ENCODE measurements at regions not wholly inside any gene's neighbourhood (a gene's known extent, or its start where the extent isn't known, plus 50 kb on each side); places are given as distances from the start of the nearest gene placed in this dataset.

DNA sequence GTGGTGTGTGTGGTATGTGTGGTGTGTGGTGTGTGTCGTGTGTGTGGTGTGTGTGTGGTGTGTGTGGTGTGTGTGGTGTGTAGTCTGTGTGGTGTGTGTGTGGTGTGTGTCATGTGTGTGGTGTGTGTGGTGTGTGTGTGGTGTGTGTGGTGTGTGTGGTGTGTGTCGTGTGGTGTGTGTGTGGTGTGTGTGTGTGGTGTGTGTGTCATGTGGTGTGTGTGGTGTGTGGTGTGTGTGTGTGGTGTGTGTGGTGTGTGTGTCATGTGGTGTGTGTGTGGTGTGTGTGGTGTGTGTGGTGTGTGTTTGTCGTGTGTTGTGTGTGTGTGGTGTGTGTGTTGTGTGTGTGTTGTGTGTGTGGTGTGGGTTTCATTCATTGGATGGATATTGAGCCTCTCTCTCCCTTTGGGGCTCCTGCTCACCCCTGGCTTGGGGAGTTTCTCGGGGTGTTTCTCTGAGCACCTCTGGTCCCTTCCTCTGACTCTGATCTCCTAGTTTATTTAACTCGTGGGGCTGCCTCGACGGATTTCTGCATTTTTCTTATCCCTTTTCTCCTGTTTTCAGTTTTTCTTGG is 145.8 kb downstream of the DNAJB6 start:
- no peak for DNase-seq

DNA sequence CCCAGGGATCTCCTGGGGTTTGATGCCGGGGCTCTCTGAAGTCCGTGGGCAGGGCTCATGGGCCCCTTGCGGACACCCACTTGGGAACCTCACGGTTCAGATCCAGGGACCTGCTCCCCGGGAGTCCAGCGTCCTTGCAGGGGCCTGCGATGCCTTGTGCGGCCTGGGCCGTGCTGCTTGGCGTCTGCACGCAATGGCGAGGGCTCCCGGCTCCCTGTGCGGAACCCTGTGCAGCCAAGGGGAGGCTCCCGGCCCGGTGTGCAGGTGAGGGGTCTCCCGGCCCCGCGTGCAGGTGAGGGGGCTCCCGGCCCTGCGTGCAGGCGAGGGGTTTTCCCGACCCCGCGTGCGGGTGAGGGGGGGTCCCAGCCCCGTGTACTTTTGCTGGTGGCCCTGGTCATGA is 146.7 kb downstream of the DNAJB6 start:
- DNase-seq: no peak

DNA sequence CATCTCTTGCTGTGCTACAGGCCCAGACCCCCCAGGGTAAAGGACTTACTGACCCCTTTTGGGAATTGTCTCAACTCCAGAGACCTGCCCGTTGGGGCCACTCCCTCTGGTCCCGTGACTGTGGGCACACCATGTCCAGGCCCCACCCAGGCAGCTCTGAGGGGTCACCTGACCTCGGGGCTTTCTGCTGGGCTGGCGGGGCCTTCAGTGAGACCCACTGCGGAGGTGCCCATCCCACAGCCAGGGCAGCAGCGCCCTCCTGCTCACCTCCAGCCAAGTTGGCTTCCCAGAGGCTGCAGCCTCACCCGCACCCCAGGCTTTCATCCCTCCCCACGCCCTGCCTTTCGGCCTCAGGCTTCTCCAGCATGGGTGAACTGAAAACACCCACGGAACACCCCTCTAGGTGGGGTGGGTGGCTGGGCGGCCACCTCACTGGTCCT is 147.2 kb downstream of the DNAJB6 start:
- no peak for DNase-seq

DNA sequence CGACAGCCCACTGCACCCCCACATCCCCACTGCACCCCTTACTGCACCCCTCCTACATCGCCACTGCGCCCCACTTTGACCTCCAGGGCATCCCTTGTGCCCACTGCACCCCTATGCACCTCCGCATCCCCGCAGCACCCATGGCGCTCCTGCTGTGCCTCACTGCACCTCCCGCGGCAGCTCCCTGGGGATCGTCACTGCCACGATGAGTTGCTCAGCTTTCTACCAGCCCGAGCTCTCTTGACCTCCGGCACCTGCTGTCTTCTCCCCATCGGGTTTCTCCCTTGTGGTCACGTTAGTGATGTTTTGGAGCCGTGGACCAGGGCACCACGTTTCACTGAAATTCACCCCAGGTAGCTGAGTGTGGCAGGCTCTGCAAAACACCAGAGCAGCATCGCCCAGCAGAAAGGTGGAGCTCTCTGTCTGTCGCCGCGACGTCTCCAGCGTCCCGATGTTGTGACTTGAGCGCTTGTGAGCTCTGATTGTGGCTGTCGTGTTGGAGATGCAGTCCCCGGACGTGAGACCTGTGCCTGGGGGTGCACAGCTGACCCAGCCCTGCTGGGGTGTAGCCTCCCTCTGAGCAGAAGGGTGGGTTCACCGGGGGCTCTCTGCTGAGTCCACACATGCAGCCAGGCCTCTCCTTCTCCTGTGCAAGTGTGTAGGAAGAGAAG is 147.7 kb downstream of the DNAJB6 start:
- no peak for DNase-seq

DNA sequence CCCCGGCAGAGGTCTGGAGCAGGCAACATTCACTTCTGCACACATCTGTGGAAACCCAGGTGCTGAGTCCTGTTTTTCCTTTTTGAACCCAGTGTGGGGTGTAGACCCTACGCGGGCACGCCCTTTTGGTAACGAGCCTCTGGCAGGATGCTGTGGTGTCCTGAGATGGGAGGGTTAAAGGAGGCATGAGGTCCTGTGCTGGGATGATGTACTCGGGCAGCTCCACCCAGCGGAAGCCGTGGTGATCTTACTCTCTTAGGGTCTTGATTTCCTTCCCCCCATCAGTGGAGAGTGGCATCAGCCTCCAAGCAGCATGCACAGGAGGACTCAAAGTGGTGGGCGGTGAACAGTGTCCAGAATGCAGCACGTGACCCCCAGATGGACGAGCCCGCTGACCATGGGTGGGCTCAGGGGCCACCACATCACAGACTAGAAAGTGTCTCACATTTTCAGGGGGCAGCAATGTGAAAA is 148.6 kb downstream of the DNAJB6 start:
- DNase-seq: no peak

DNA sequence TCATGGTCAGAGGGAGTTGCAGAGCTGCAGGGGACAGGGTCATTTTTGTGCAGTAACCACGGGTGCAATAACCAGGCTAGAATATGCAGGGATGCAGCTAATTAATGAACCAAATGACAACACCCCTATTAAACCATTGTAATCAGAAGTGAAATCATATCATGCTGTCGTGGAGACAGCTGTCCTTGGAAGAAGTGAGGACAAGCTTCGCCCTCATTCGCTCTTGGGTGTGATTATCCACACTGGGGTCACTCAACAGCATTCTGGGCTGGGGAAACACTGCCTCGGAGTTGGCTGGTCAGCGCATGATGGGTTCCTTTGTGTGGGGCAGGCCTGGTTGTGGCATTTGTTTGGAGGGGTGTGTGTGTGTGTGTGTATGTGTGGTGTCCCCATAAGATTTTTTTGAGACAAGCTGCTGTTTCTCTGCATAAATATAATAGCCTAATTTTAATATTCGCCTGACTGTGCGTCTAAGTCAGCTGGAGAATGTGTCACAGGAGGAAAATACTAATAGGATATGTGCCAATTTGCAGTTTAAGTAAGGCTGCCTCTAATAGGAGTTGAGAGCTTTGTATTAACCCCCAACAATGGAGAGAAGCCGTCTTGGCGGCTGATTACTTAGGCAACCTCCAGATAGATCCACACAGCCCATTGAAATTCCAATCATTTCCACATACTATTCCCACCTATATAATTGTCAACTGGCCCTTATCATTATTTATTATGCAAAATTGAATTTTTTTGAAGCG is 149.4 kb downstream of the DNAJB6 start:
- no peak for DNase-seq

DNA sequence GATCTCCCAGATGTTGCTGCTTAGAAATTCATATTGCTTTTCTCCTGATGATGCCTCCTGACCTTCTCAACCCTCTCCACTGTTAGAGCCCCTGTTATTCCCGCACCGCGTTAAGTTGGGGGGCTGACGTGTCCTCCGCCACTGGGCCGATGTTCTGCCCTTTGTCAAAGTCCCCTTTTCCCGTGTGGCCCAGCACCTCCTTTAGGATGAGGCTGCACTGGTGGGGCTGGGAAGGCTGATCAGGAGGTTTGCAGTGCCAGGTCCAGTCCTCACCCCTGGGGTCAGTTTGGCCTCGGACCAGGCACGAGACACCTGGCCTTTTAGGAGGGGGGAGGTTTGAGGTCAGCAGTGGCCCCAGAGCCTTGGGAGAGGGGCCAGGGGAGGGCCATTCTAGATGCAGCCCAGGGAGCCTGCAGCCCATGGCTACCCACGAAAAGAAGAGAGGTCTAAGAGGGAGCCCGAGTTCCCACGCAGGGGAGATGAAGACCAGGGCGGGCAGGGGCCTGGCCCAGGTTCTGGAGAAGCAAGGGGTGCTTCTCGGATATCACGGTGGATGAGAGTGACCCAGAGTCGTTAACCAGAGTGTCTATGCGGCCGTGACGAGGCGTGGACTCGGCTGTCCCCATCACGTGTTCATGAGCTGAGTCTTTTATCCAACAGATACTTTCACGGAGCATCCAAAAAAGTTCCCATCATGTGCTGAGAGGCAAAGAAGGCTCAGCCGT is 150.4 kb downstream of the DNAJB6 start:
- DNase-seq: no peak

DNA sequence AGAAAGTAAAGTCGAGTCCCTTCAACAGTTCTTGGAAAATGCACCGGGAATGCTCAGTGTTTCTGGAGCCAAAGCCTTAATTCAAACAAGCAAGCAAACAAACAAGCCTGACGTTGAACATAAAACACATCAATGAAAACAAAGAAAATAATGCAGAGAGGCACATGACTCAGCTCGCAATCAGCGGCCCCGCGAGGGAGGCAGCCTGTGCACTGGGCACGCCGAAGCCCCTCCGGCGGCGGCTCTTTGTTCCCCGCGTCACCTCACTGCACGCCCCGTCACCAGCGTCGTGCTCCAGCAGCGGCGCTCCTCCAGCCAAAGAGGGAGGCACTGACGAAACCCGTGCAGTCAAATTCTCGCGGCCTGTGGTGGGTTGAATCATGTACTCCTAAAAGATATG is 151.5 kb downstream of the DNAJB6 start:
- DNase-seq: no peak

DNA sequence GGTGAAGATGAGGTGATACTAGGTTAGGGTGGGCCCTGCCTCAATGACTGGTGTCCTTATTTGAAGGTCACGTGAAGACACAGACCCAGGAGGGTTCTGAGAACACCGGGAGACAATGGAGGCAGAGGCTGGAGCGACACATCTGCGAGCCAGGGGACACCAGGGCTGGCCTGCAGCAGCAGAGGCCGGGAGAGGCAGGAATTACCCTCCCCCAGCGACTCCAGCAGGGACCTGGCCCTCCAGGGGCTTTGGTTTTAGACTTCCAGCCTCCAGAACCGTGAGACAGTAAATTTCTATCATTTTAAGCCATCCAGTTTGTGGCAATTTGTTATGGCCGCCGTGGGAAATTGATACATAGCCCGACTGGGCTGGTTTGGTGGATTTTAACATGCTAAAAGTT is 152.2 kb downstream of the DNAJB6 start:
- DNase-seq: no peak
